H1 (cell line): ENCODE measurements at regions not wholly inside any gene's neighbourhood (a gene's known extent, or its start where the extent isn't known, plus 50 kb on each side); places are given as distances from the start of the nearest gene placed in this dataset.

Experiments used
- CTCF ChIA-PET: fragments of 300-600 bp; sonication (Branson Sonifier 250); formaldehyde crosslinking; loops from one replicate; lab custom pipeline; 2021; ENCODE audit not compliant: partially characterized antibody; lab: Charles Lee
- POLR2A ChIA-PET: fragments of 300-600 bp; sonication (Branson Sonifier 250); formaldehyde crosslinking; loops from one replicate; lab custom pipeline; 2021; ENCODE audit warnings: inconsistent platforms; ENCODE audit not compliant: partially characterized antibody; lab: Charles Lee
- DNase-seq, 2 experiments: peaks; one replicate each; pipeline versions ENCODE4 v3.0.0 to v3.0.0-alpha.2; 2010 to 2022; ENCODE audit warnings: low spot score in 2 of 2, low read depth in 1 of 2, mixed read lengths in 1 of 2
- FAIRE-seq: peaks from 2 replicates; lab custom pipeline; 2011; peaks lifted over from hg19 to GRCh38; lab: Jason Lieb, UNC
- H2AFZ ChIP-seq: 2 replicates; pipeline ENCODE4 v1.8.1; 2012; ENCODE audit warnings: low read length, inconsistent platforms
- H2AK5ac ChIP-seq: 2 replicates; pipeline ENCODE4 v1.6.1; 2013; ENCODE audit warnings: low read depth, low read length
- H2BK120ac ChIP-seq: replicated peaks from 2 replicates; pipeline ENCODE3; 2013; ENCODE audit warnings: low read depth, low read length, inconsistent platforms
- H2BK12ac ChIP-seq: 2 replicates; pipeline ENCODE4 v1.6.1; 2013; ENCODE audit warnings: low read depth, low read length
- H2BK15ac ChIP-seq: 2 replicates; pipeline ENCODE4 v1.6.1; 2013; ENCODE audit warnings: low read length
- H2BK20ac ChIP-seq: 2 replicates; pipeline ENCODE4 v1.6.1; 2013; ENCODE audit warnings: low read length
- H2BK5ac ChIP-seq: 2 replicates; pipeline ENCODE4 v1.6.1; 2013; ENCODE audit warnings: low read depth, low read length
- H3K14ac ChIP-seq: 2 replicates; pipeline ENCODE4 v1.6.1; 2013; ENCODE audit warnings: inconsistent platforms; ENCODE audit not compliant: insufficient read length
- H3K18ac ChIP-seq: 2 replicates; pipeline ENCODE4 v1.6.1; 2013; ENCODE audit warnings: low read length; ENCODE audit errors: extremely low read depth
- H3K23ac ChIP-seq: 2 replicates; pipeline ENCODE4 v1.6.1; 2013; ENCODE audit warnings: inconsistent platforms; ENCODE audit not compliant: insufficient read length
- H3K23me2 ChIP-seq: 2 replicates; pipeline ENCODE4 v1.6.1; 2013; ENCODE audit warnings: low read depth, low read length
- H3K27ac ChIP-seq: 2 replicates; pipeline ENCODE4 v1.6.1; 2011; ENCODE audit warnings: low read depth, low read length, inconsistent platforms
- H3K27me3 ChIP-seq, 4 experiments: replicated peaks in 1 of 4; 1 replicate in 1 of 4; 2 replicates in 3 of 4; pipeline versions ENCODE4 v1.6.1 to v1.8.1; 2011 to 2013; ENCODE audit warnings: low read length in 3 of 4, mild to moderate bottlenecking in 3 of 4, inconsistent platforms in 2 of 4, mixed read lengths in 2 of 4, moderate library complexity in 1 of 4; ENCODE audit not compliant: control insufficient read depth in 3 of 4, insufficient read depth in 3 of 4; ENCODE audit errors: extremely low read depth in 1 of 4
- H3K36me3 ChIP-seq, 4 experiments: 2 replicates each; pipeline versions ENCODE4 v1.6.1 to v1.8.1; 2011 to 2013; ENCODE audit warnings: mild to moderate bottlenecking in 4 of 4, low read length in 3 of 4, moderate library complexity in 2 of 4, control low read depth in 1 of 4, inconsistent platforms in 1 of 4; ENCODE audit not compliant: insufficient read depth in 4 of 4, control insufficient read depth in 2 of 4
- H3K4ac ChIP-seq: replicated peaks from 2 replicates; pipeline ENCODE3; 2013; ENCODE audit warnings: low read length, low read depth, mixed read lengths, inconsistent platforms; ENCODE audit not compliant: insufficient read length
- H3K4me1 ChIP-seq, 4 experiments: replicated peaks in 1 of 4; 1 replicate in 1 of 4; 2 replicates in 3 of 4; pipeline versions ENCODE4 v1.6.1 to v1.8.1; 2011 to 2013; ENCODE audit warnings: low read length in 3 of 4, inconsistent platforms in 2 of 4, mixed read lengths in 1 of 4; ENCODE audit not compliant: insufficient read depth in 4 of 4, control insufficient read depth in 3 of 4
- H3K4me2 ChIP-seq, 2 experiments: 2 replicates each; pipeline versions ENCODE4 v1.6.1 to v1.8.1; 2011 to 2013; ENCODE audit warnings: low read depth in 2 of 2, low read length in 2 of 2, control low read depth in 1 of 2, inconsistent platforms in 1 of 2, mild to moderate bottlenecking in 1 of 2; ENCODE audit not compliant: insufficient read depth in 1 of 2
- H3K4me3 ChIP-seq, 4 experiments: fragments of 200-600, 300-600 bp in 1 of 4; sonication (generic), shearing (Covaris generic), sonication (Bioruptor Twin) in 1 of 4; 2 replicates each; pipeline versions ENCODE4 v1.5.1 to v1.8.1; 2011 to 2016; ENCODE audit warnings: low read length in 4 of 4, low read depth in 3 of 4, control low read depth in 2 of 4, inconsistent platforms in 2 of 4, mild to moderate bottlenecking in 2 of 4, mixed read lengths in 1 of 4, moderate library complexity in 1 of 4; ENCODE audit not compliant: insufficient read depth in 2 of 4; ENCODE audit errors: extremely low read depth in 1 of 4
- H3K56ac ChIP-seq: replicated peaks from 2 replicates; pipeline ENCODE3; 2013; ENCODE audit warnings: low read depth, mild to moderate bottlenecking, mixed read lengths, low read length, inconsistent platforms; ENCODE audit not compliant: insufficient read length
- H3K79me1 ChIP-seq: 2 replicates; pipeline ENCODE4 v1.6.1; 2013; ENCODE audit warnings: low read depth, low read length, control low read depth
- H3K79me2 ChIP-seq, 2 experiments: 2 replicates each; pipeline versions ENCODE4 v1.6.1 to v1.8.1; 2012 to 2013; ENCODE audit warnings: low read length in 2 of 2, mild to moderate bottlenecking in 2 of 2, inconsistent platforms in 1 of 2; ENCODE audit not compliant: insufficient read depth in 2 of 2, control insufficient read depth in 1 of 2
- H3K9ac ChIP-seq, 4 experiments: replicated peaks in 1 of 4; 1 replicate in 1 of 4; 2 replicates in 3 of 4; pipeline versions ENCODE4 v1.6.1 to v1.8.1; 2011 to 2013; ENCODE audit warnings: low read depth in 3 of 4, low read length in 3 of 4, control low read depth in 2 of 4, mild to moderate bottlenecking in 2 of 4, moderate library complexity in 2 of 4, inconsistent platforms in 1 of 4; ENCODE audit errors: extremely low read depth in 1 of 4
- H3K9me3 ChIP-seq, 2 experiments: 2 replicates each; pipeline versions ENCODE4 v1.6.1 to v1.8.1; 2012 to 2013; ENCODE audit warnings: mild to moderate bottlenecking in 2 of 2, moderate library complexity in 2 of 2, control low read depth in 1 of 2, inconsistent platforms in 1 of 2, low read depth in 1 of 2, low read length in 1 of 2, mixed read lengths in 1 of 2; ENCODE audit not compliant: insufficient read depth in 2 of 2
- H4K20me1 ChIP-seq, 2 experiments: replicated peaks in 1 of 2; 2 replicates each; pipeline versions ENCODE3 to v1.8.1; 2011 to 2013; ENCODE audit warnings: inconsistent platforms in 2 of 2, low read length in 2 of 2, mild to moderate bottlenecking in 1 of 2; ENCODE audit not compliant: insufficient read depth in 2 of 2, control insufficient read depth in 1 of 2
- H4K5ac ChIP-seq: 2 replicates; pipeline ENCODE4 v1.6.1; 2013; ENCODE audit warnings: low read length, low read depth, mixed read lengths, inconsistent platforms; ENCODE audit not compliant: insufficient read length
- H4K8ac ChIP-seq: 2 replicates; pipeline ENCODE4 v1.8.0; 2013; ENCODE audit warnings: mild to moderate bottlenecking, moderate library complexity, low read length, inconsistent platforms; ENCODE audit not compliant: insufficient read depth; ENCODE audit errors: extremely low read depth
- H4K91ac ChIP-seq: replicated peaks from 2 replicates; pipeline ENCODE3; 2013; ENCODE audit warnings: low read length, mixed read lengths, inconsistent platforms; ENCODE audit not compliant: insufficient read length
- CREB1 ChIP-seq: IDR thresholded peaks from 2 replicates; pipeline ENCODE4 v1.6.1; 2012; ENCODE audit warnings: inconsistent platforms
- CTCF ChIP-seq, 3 experiments: IDR thresholded peaks; 1 replicate in 2 of 3; 2 replicates in 1 of 3; pipeline versions ENCODE4 v1.5.1 to v1.6.1; 2011; ENCODE audit warnings: low read length in 3 of 3, mild to moderate bottlenecking in 3 of 3, inconsistent platforms in 2 of 3, low read depth in 1 of 3, moderate library complexity in 1 of 3; ENCODE audit not compliant: insufficient read depth in 1 of 3; ENCODE audit errors: control extremely low read depth in 1 of 3
- HDAC6 ChIP-seq: IDR thresholded peaks from one replicate; pipeline ENCODE4 v1.7.1; 2012; ENCODE audit warnings: low read depth, mild to moderate bottlenecking, inconsistent platforms, low read length, moderate library complexity
- JUN ChIP-seq: IDR thresholded peaks from 2 replicates; pipeline ENCODE4 v1.6.1; 2011; ENCODE audit warnings: low read depth, mild to moderate bottlenecking, improper control_type of control experiment, low read length
- MAFK ChIP-seq: IDR thresholded peaks from 2 replicates; pipeline ENCODE4 v1.6.1; 2012; ENCODE audit warnings: low read depth, mild to moderate bottlenecking, improper control_type of control experiment, low read length
- NRF1 ChIP-seq: IDR thresholded peaks from 2 replicates; pipeline ENCODE4 v1.6.1; 2011; ENCODE audit warnings: mild to moderate bottlenecking, low read depth, low read length, improper control_type of control experiment
- RAD21 ChIP-seq, 2 experiments: IDR thresholded peaks in 1 of 2; conservative IDR thresholded peaks in 1 of 2; 2 replicates each; pipeline ENCODE4 v1.6.1; 2011; ENCODE audit warnings: low read depth in 2 of 2, low read length in 2 of 2, improper control_type of control experiment in 1 of 2, inconsistent platforms in 1 of 2, mild to moderate bottlenecking in 1 of 2, moderate library complexity in 1 of 2
- RFX5 ChIP-seq: IDR thresholded peaks from 2 replicates; pipeline ENCODE4 v1.6.1; 2011; ENCODE audit warnings: low read depth, low read length, improper control_type of control experiment, borderline replicate concordance
- SP2 ChIP-seq: IDR thresholded peaks from 2 replicates; pipeline ENCODE4 v1.6.1; 2012; ENCODE audit warnings: mild to moderate bottlenecking, low read length, inconsistent platforms
- SRF ChIP-seq: IDR thresholded peaks from 2 replicates; pipeline ENCODE4 v1.6.1; 2011; ENCODE audit warnings: mild to moderate bottlenecking, low read depth, low read length, moderate library complexity
- TCF12 ChIP-seq: IDR thresholded peaks from 2 replicates; pipeline ENCODE4 v1.6.1; 2011; ENCODE audit warnings: low read depth, mild to moderate bottlenecking, low read length
- ZNF274 ChIP-seq: IDR thresholded peaks from 2 replicates; pipeline ENCODE4 v1.7.0; 2012; ENCODE audit warnings: low read length, borderline replicate concordance; ENCODE audit errors: extremely low read depth
- WGBS, 2 experiments: shearing (Covaris generic) in 1 of 2; methylation state at CpG; one replicate each; pipeline versions ENCODE4 v1.1.6 to v1.1.7; 2013 to 2015; ENCODE audit warnings: low lambda C conversion rate in 2 of 2, mixed read lengths in 2 of 2, inconsistent platforms in 1 of 2, low coverage in 1 of 2, missing lambda C conversion rate in 1 of 2; ENCODE audit not compliant: insufficient replicate concordance in 2 of 2, insufficient coverage in 1 of 2, insufficient read length in 1 of 2; ENCODE audit errors: extremely low coverage in 1 of 2, missing lambda C conversion rate in 1 of 2; 5-methylcytosine and 5-hydroxymethylcytosine counted together

DNA sequence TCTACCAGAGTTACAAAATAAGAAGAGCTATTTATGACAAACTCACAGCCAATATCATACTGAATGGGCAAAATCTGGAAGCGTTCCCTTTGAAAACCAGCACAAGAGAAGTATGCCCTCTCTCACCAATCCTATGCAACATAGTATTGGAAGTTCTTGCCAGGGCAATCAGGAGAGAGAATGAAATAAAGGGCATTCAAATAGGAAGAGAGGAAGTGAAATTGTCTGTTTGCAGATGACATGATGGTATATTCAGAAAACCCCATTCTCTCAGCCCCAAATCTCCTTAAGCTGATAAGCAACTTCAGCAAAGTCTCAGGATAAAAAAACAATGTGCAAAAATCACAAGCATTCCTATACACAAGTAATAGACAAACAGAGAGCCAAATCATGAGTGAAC is 1169.5 kb downstream of the AMY1C start:
- H2AK5ac ChIP-seq = no peak overlapping the region
- H3K4me1 ChIP-seq = no peaks in the 10 kb centered on the region
- no peaks in the 10 kb centered on the region for H4K20me1 ChIP-seq
- no peak overlapping the region for H3K9ac ChIP-seq
- no peak overlapping the region for H2BK15ac ChIP-seq
- H2BK12ac ChIP-seq = no peak overlapping the region
- H2BK5ac ChIP-seq = no peak overlapping the region
- no peak overlapping the region for H4K91ac ChIP-seq
- no peaks in the 10 kb centered on the region for H3K79me2 ChIP-seq
- TF ChIP-seq CTCF (IDR thresholded peaks at IDR 0.05; ENCODE audit: control extremely low read depth in 1 of 3, insufficient read depth in 1 of 3, low read depth in 1 of 3, low read length in 3 of 3) (no peak), CREB1 (no peak), SP2 (no peak), MAFK (no peak), RAD21 (IDR thresholded peaks at IDR 0.05 in 1 of 2, conservative IDR thresholded peaks at IDR 0.05 in 1 of 2; ENCODE audit: low read depth in 2 of 2, low read length in 2 of 2) (no peak), RFX5 (no peak), JUN (no peak), SRF (no peak), NRF1 (no peak), TCF12 (no peak), HDAC6 (no peak), ZNF274 (no peak)
- ChIA-PET POLR2A (no interaction called here), CTCF (interaction anchor here (0.6 to 1.1 kb wide), 2 partner anchors 106 to 139 kb away, joined by 3 read pairs; no protein-coding TSS in a partner anchor)
- H3K23me2 ChIP-seq = no peaks in the 10 kb centered on the region
- H4K8ac ChIP-seq = no peak overlapping the region
- H3K56ac ChIP-seq = no peak overlapping the region
- H3K4me3 ChIP-seq = no peak overlapping the region
- H3K4ac ChIP-seq = no peak overlapping the region
- H3K14ac ChIP-seq = no peak overlapping the region
- no peak overlapping the region for H3K18ac ChIP-seq
- H2BK120ac ChIP-seq = no peak overlapping the region
- no peak overlapping the region for H2AFZ ChIP-seq
- no peak for FAIRE-seq
- H3K27me3 ChIP-seq = no peaks in the 10 kb centered on the region
- H4K5ac ChIP-seq = no peak overlapping the region
- H2BK20ac ChIP-seq = no peak overlapping the region
- H3K23ac ChIP-seq = no peak overlapping the region
- no peak overlapping the region for H3K4me2 ChIP-seq
- no peaks in the 10 kb centered on the region for H3K36me3 ChIP-seq
- no peaks in the 10 kb centered on the region for H3K79me1 ChIP-seq
- H3K9me3 ChIP-seq = no peaks in the 10 kb centered on the region
- no peak overlapping the region for H3K27ac ChIP-seq
- WGBS, 2 experiments = 100% methylated on average over 1 of the region's 1 CpG; no CpG with 5 or more reads in 1 of the 2 experiments
- no peak for DNase-seq
